HepG2 (cell line): ENCODE measurements at regions not wholly inside any gene's neighbourhood (a gene's known extent, or its start where the extent isn't known, plus 50 kb on each side); places are given as distances from the start of the nearest gene placed in this dataset.

Source experiments
- ATAC-seq: fragments of 200-7000 bp; cut with Tn5 transposase; 3 replicates; pipeline ENCODE4 v1.9.1; 2020; ENCODE audit warnings: mild to moderate bottlenecking, moderate library complexity
- BruUV-seq: library from RNA; stranded (reverse); fragments of 400-500 nt; replicated peaks from 2 replicates; lab custom pipeline; 2021; lab: Mats Ljungman, UMichigan
- CTCF ChIA-PET: fragments of 300-600 bp; formaldehyde crosslinking; extraction: SDS; loops from one replicate; lab custom pipeline; 2021; ENCODE audit warnings: low total read pairs, inconsistent platforms, low intra/inter-chr PET ratio; lab: Yijun Ruan, JAX
- POLR2A ChIA-PET: fragments of 350-600 bp; sonication (Branson Sonifier 250); formaldehyde crosslinking; loops from one replicate; lab custom pipeline; 2020; ENCODE audit warnings: antibody characterized with exemption, inconsistent platforms; lab: Yijun Ruan, JAX
- DNase-seq: peaks from one replicate; pipeline ENCODE4 v3.0.0-alpha.2; 2015; ENCODE audit warnings: low spot score
- FAIRE-seq: peaks from 3 replicates; lab custom pipeline; 2011; peaks lifted over from hg19 to GRCh38; lab: Jason Lieb, UNC
- H2AFZ ChIP-seq: one replicate; pipeline ENCODE4 v1.6.1; 2011; ENCODE audit warnings: low read length, inconsistent platforms
- H3K27ac ChIP-seq: fragments of 300-600 bp; 3 replicates; pipeline ENCODE4 v1.8.0; 2011; ENCODE audit warnings: mixed run types, mild to moderate bottlenecking, mixed read lengths, low read length, inconsistent platforms; ENCODE audit not compliant: insufficient read depth; ENCODE audit errors: extremely low read length
- H3K27me3 ChIP-seq, 2 experiments: fragments of 200-600 bp in 1 of 2; 2 replicates in 1 of 2; 3 replicates in 1 of 2; pipeline versions ENCODE4 v1.6.0 to v1.8.0; 2011; ENCODE audit warnings: low read length in 2 of 2, mild to moderate bottlenecking in 2 of 2, moderate library complexity in 2 of 2, inconsistent platforms in 1 of 2; ENCODE audit not compliant: insufficient read depth in 2 of 2, control insufficient read depth in 1 of 2
- H3K36me3 ChIP-seq, 2 experiments: fragments of 200-600 bp in 1 of 2; replicated peaks in 1 of 2; 2 replicates in 1 of 2; 3 replicates in 1 of 2; pipeline versions ENCODE4 v1.5.1 to v1.8.0; 2011; ENCODE audit warnings: low read length in 2 of 2, inconsistent platforms in 1 of 2; ENCODE audit not compliant: insufficient read depth in 2 of 2, control insufficient read depth in 1 of 2
- H3K4me1 ChIP-seq: 2 replicates; pipeline ENCODE4 v1.5.1; 2012; ENCODE audit warnings: low read length, inconsistent platforms; ENCODE audit not compliant: insufficient read depth
- H3K4me2 ChIP-seq: 2 replicates; pipeline ENCODE4 v1.6.0; 2011; ENCODE audit warnings: low read depth, low read length, inconsistent platforms
- H3K4me3 ChIP-seq, 3 experiments: fragments of 200-600 bp in 1 of 3; sonication (generic), shearing (Covaris generic) in 1 of 3; replicated peaks in 1 of 3; 2 replicates each; pipeline ENCODE4 v1.5.1; 2011 to 2016; ENCODE audit warnings: low read length in 3 of 3, inconsistent platforms in 2 of 3, low read depth in 2 of 3, mild to moderate bottlenecking in 2 of 3, control low read depth in 1 of 3, mixed read lengths in 1 of 3; ENCODE audit not compliant: insufficient read depth in 1 of 3
- H3K79me2 ChIP-seq: one replicate; pipeline ENCODE4 v1.6.1; 2011; ENCODE audit warnings: low read length, inconsistent platforms; ENCODE audit not compliant: insufficient read depth
- H3K9ac ChIP-seq: 2 replicates; pipeline ENCODE4 v1.6.0; 2011; ENCODE audit warnings: mild to moderate bottlenecking, low read depth, low read length, inconsistent platforms; ENCODE audit not compliant: insufficient read depth
- H3K9me3 ChIP-seq: 2 replicates; pipeline ENCODE4 v1.5.1; 2012; ENCODE audit warnings: mild to moderate bottlenecking, low read length
- H4K20me1 ChIP-seq: 2 replicates; pipeline ENCODE4 v1.6.0; 2011; ENCODE audit warnings: inconsistent platforms, mild to moderate bottlenecking, low read length, moderate library complexity; ENCODE audit not compliant: insufficient read depth
- AGO1 ChIP-seq: fragments of 200-400 bp; formaldehyde crosslinking; IDR thresholded peaks from 2 replicates; pipeline ENCODE4 v1.6.1; 2017; ENCODE audit warnings: mild to moderate bottlenecking, low read depth, low read length, moderate library complexity; ENCODE audit not compliant: poor library complexity, severe bottlenecking
- BRF2 ChIP-seq: sonication (generic); formaldehyde crosslinking; IDR thresholded peaks from 2 replicates; pipeline ENCODE4 v1.8.1; 2022; ENCODE audit warnings: mild to moderate bottlenecking, missing genetic modification reagents
- CEBPB ChIP-seq: IDR thresholded peaks from 2 replicates; pipeline ENCODE4 v1.6.1; 2011; ENCODE audit warnings: low read depth, low read length, improper control_type of control experiment, borderline replicate concordance
- EP300 ChIP-seq, 3 experiments: sonication (generic) in 1 of 3; formaldehyde crosslinking in 1 of 3; IDR thresholded peaks; 2 replicates each; pipeline versions ENCODE4 v1.5.1 to v1.6.1; 2011 to 2020; ENCODE audit warnings: low read depth in 2 of 3, low read length in 2 of 3, borderline replicate concordance in 1 of 3, improper control_type of control experiment in 1 of 3, mild to moderate bottlenecking in 1 of 3, missing genetic modification reagents in 1 of 3, moderate library complexity in 1 of 3
- HMG20A ChIP-seq: IDR thresholded peaks from 2 replicates; pipeline ENCODE4 v1.6.1; 2016; ENCODE audit warnings: borderline replicate concordance
- HNF4A ChIP-seq: sonication (generic); formaldehyde crosslinking; IDR thresholded peaks from 2 replicates; pipeline ENCODE4 v1.4.0; 2020; ENCODE audit warnings: missing genetic modification reagents
- IRF2 ChIP-seq: IDR thresholded peaks from 2 replicates; pipeline ENCODE4 v1.6.1; 2018; ENCODE audit warnings: missing genetic modification reagents, missing compliant biosample characterization
- KMT2B ChIP-seq: IDR thresholded peaks from 2 replicates; pipeline ENCODE4 v1.6.1; 2016; ENCODE audit warnings: missing genetic modification reagents, missing compliant biosample characterization
- MAFF ChIP-seq: IDR thresholded peaks from 2 replicates; pipeline ENCODE4 v1.6.1; 2011; ENCODE audit warnings: low read depth, low read length, improper control_type of control experiment
- REXO4 ChIP-seq: sonication (generic); formaldehyde crosslinking; IDR thresholded peaks from 2 replicates; pipeline ENCODE4 v1.8.0; 2022; ENCODE audit warnings: missing genetic modification reagents, mild to moderate bottlenecking, borderline replicate concordance
- SOX6 ChIP-seq, 2 experiments: fragments of 450-650 bp in 1 of 2; sonication (generic) in 1 of 2; formaldehyde crosslinking in 1 of 2; IDR thresholded peaks; 2 replicates each; pipeline versions ENCODE4 v1.4.0 to v1.6.1; 2017 to 2020; ENCODE audit warnings: antibody characterized with exemption in 1 of 2, mild to moderate bottlenecking in 1 of 2, missing genetic modification reagents in 1 of 2
- ZNF484 ChIP-seq: sonication (generic); formaldehyde crosslinking; IDR thresholded peaks from 2 replicates; pipeline ENCODE4 v1.5.1; 2020; ENCODE audit warnings: mild to moderate bottlenecking, low read depth, missing genetic modification reagents, borderline replicate concordance
- ZNF501 ChIP-seq: sonication (generic); formaldehyde crosslinking; IDR thresholded peaks from 2 replicates; pipeline ENCODE4 v1.5.1; 2020; ENCODE audit warnings: mild to moderate bottlenecking, moderate library complexity, missing genetic modification reagents
- ZNF546 ChIP-seq: sonication (generic); formaldehyde crosslinking; conservative IDR thresholded peaks from 2 replicates; pipeline ENCODE4 v1.8.1; 2023; ENCODE audit warnings: mild to moderate bottlenecking, missing genetic modification reagents
- ZNF703 ChIP-seq: sonication (generic); formaldehyde crosslinking; IDR thresholded peaks from 2 replicates; pipeline ENCODE4 v1.5.1; 2020; ENCODE audit warnings: missing genetic modification reagents, mild to moderate bottlenecking, moderate library complexity, borderline replicate concordance
- in situ Hi-C: cut with HindIII; loops from 2 replicates; pipeline ENCODE4 v1.10.0; 2017; ENCODE audit warnings: low pct_unique_long_range_greater_than_20kb; ENCODE audit not compliant: extremely low pct_ligation_motif_present
- intact Hi-C: fragments of 100-400 bp; cut with micrococcal nuclease; formaldehyde crosslinking; loops from one replicate; pipeline ENCODE4 v1.10.0; 2022; ENCODE audit not compliant: unreplicated experiment
- TF ChIP-seq, protein P1 (sequence below): sonication (generic); formaldehyde crosslinking; IDR thresholded peaks from 2 replicates; pipeline ENCODE4 v1.4.0; 2020; ENCODE audit warnings: missing genetic modification reagents
- TF ChIP-seq, protein P2 (sequence below): IDR thresholded peaks from 2 replicates; pipeline ENCODE4 v1.6.1; 2018; ENCODE audit warnings: missing genetic modification reagents, mild to moderate bottlenecking, missing compliant biosample characterization
- TF ChIP-seq, protein P3 (sequence below): sonication (generic); formaldehyde crosslinking; IDR thresholded peaks from 2 replicates; pipeline ENCODE4 v1.4.0; 2020; ENCODE audit warnings: missing genetic modification reagents, mild to moderate bottlenecking, borderline replicate concordance
- TF ChIP-seq, protein P4 (sequence below): sonication (generic); formaldehyde crosslinking; IDR thresholded peaks from 2 replicates; pipeline ENCODE4 v1.5.0; 2020; ENCODE audit warnings: missing genetic modification reagents, mild to moderate bottlenecking, borderline replicate concordance

DNA sequence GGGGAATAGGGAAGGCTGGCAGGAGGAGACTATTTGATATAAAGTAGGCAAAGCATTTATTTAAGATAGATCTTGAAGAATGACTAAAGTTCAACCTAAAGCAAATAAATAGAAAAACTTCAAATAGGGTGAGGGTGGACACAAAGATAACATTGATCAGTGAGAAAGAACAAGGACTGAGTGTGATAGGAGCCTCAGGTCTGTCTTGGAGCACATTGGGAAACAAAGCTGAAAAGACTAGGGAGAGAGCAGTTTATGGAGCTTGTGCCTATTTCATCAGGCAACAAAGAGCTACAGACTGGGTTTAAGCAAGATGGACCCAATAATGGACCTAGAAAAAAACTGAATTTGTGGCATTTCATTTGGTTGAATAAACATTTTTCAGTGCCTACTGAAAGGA lies 425.6 kb downstream of the SMARCA1 start:
- in situ Hi-C loops: no loop called here
- H3K27me3 ChIP-seq: no peaks in the 10 kb centered on the region
- H3K9me3 ChIP-seq: no peaks in the 10 kb centered on the region
- peak; percentile 77 for DNase-seq
- CTCF ChIA-PET: no interaction called here
- H2AFZ ChIP-seq: no peak overlapping the region
- no peak overlapping the region for H3K4me3 ChIP-seq
- intact Hi-C loops: no loop called here
- POLR2A ChIA-PET: no interaction called here
- no peak overlapping the region; the same call in 1 of the 2 replicates for H3K9ac ChIP-seq
- H3K79me2 ChIP-seq: no peaks in the 10 kb centered on the region
- H3K27ac ChIP-seq: peak overlapping the region; percentile 44
- H4K20me1 ChIP-seq: no peaks in the 10 kb centered on the region
- BruUV-seq: no TSS peak
- H3K36me3 ChIP-seq: no peaks in the 10 kb centered on the region
- peaks cover 66% of the 10 kb centered on the region for H3K4me1 ChIP-seq
- peak; percentile 75 for ATAC-seq
- no peak overlapping the region for H3K4me2 ChIP-seq
- no peak for FAIRE-seq
- TF ChIP-seq IRF2 (CRISPR knock-in tag): no peak
- TF ChIP-seq AGO1: no peak
- TF ChIP-seq, protein P1, sequence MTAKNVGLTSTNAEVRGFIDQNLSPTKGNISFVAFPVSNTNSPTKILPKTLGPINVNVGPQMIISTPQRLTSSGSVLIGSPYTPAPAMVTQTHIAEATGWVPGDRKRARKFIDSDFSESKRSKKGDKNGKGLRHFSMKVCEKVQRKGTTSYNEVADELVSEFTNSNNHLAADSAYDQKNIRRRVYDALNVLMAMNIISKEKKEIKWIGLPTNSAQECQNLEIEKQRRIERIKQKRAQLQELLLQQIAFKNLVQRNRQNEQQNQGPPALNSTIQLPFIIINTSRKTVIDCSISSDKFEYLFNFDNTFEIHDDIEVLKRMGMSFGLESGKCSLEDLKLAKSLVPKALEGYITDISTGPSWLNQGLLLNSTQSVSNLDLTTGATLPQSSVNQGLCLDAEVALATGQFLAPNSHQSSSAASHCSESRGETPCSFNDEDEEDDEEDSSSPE (CRISPR knock-in tag): no peak
- TF ChIP-seq REXO4 (CRISPR knock-in tag): no peak
- no peak for TF ChIP-seq ZNF501 (CRISPR knock-in tag)
- TF ChIP-seq, protein P2, sequence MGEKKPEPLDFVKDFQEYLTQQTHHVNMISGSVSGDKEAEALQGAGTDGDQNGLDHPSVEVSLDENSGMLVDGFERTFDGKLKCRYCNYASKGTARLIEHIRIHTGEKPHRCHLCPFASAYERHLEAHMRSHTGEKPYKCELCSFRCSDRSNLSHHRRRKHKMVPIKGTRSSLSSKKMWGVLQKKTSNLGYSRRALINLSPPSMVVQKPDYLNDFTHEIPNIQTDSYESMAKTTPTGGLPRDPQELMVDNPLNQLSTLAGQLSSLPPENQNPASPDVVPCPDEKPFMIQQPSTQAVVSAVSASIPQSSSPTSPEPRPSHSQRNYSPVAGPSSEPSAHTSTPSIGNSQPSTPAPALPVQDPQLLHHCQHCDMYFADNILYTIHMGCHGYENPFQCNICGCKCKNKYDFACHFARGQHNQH (CRISPR knock-in tag): no peak
- 0 out of 2 replicates have a peak, but pooled peaks have one; percentile 7 for TF ChIP-seq CEBPB
- TF ChIP-seq ZNF546 (CRISPR knock-in tag): no peak
- peak; percentile 39; the same call in 1 of the 2 replicates for TF ChIP-seq HMG20A
- peak; percentile 51 for TF ChIP-seq HNF4A (CRISPR knock-in tag)
- no peak for TF ChIP-seq KMT2B (CRISPR knock-in tag)
- no peak for TF ChIP-seq ZNF703 (CRISPR knock-in tag)
- TF ChIP-seq, protein P3, sequence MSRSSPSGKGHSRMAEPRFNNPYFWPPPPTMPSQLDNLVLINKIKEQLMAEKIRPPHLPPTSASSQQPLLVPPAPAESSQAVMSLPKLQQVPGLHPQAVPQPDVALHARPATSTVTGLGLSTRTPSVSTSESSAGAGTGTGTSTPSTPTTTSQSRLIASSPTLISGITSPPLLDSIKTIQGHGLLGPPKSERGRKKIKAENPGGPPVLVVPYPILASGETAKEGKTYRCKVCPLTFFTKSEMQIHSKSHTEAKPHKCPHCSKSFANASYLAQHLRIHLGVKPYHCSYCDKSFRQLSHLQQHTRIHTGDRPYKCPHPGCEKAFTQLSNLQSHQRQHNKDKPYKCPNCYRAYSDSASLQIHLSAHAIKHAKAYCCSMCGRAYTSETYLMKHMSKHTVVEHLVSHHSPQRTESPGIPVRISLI (CRISPR knock-in tag): 0 out of 2 replicates have a peak, but pooled peaks have one; percentile 42
- no peak for TF ChIP-seq SOX6 (IDR thresholded peaks at IDR 0.05)
- TF ChIP-seq SOX6 (CRISPR knock-in tag; IDR thresholded peaks at IDR 0.05): peak; percentile 33; the same call in 1 of the 2 replicates
- peak in 1 of 2 experiments; percentile 58; a peak in 1 of 4 replicates for TF ChIP-seq EP300 (IDR thresholded peaks at IDR 0.05; ENCODE audit: low read depth in 2 of 2, low read length in 2 of 2)
- no peak for TF ChIP-seq EP300 (CRISPR knock-in tag; IDR thresholded peaks at IDR 0.05; ENCODE audit: borderline replicate concordance)
- TF ChIP-seq ZNF484 (CRISPR knock-in tag): no peak
- TF ChIP-seq, protein P4, sequence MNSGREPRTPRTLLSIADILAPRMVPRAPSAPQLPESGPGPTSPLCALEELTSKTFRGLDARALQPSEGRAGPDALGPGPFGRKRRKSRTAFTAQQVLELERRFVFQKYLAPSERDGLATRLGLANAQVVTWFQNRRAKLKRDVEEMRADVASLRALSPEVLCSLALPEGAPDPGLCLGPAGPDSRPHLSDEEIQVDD (CRISPR knock-in tag): no peak
- TF ChIP-seq BRF2 (CRISPR knock-in tag): no peak
- TF ChIP-seq MAFF: no peak
